Lung (tissue), 11 donors: ENCODE measurements at regions not wholly inside any gene's neighbourhood (a gene's known extent, or its start where the extent isn't known, plus 50 kb on each side); places are given as distances from the start of the nearest gene placed in this dataset.
"Not testable (repeated sequence)": the region's sequence is repeated elsewhere in the genome, so short reads cannot be mapped to it uniquely, and the experiment has no call there.

Source experiments
- ATAC-seq: fragments of 200-7000 bp; cut with Tn5 transposase; one replicate; pipeline ENCODE4 v1.9.1; 2020; ENCODE audit warnings: moderate number of reproducible peaks; ENCODE audit not compliant: insufficient read depth, low FRiP score
- DNase-seq, 3 donors: peaks; one replicate each; pipeline ENCODE4 v3.0.0-alpha.2; 2013 to 2017
- H3K27ac ChIP-seq, 2 donors: one replicate each; pipeline ENCODE4 v1.5.1; 2013; ENCODE audit warnings: mild to moderate bottlenecking in 2 of 2, moderate library complexity in 2 of 2, control low read depth in 1 of 2, inconsistent platforms in 1 of 2, low read depth in 1 of 2, low read length in 1 of 2
- H3K27me3 ChIP-seq, 3 donors: one replicate each; pipeline ENCODE4 v1.5.1; 2013; ENCODE audit warnings: low read length in 2 of 3; ENCODE audit not compliant: control insufficient read depth in 3 of 3, insufficient read depth in 3 of 3
- H3K36me3 ChIP-seq, 4 donors: one replicate each; pipeline ENCODE4 v1.5.1; 2013; ENCODE audit warnings: low read length in 4 of 4, mild to moderate bottlenecking in 1 of 4, moderate library complexity in 1 of 4; ENCODE audit not compliant: control insufficient read depth in 4 of 4, insufficient read depth in 4 of 4
- H3K4me1 ChIP-seq, 5 donors: one replicate each; pipeline ENCODE4 v1.5.1; 2013; ENCODE audit warnings: low read length in 5 of 5, mild to moderate bottlenecking in 2 of 5, moderate library complexity in 1 of 5; ENCODE audit not compliant: control insufficient read depth in 5 of 5, insufficient read depth in 5 of 5
- H3K4me3 ChIP-seq: one replicate; pipeline ENCODE4 v1.5.1; 2013; ENCODE audit warnings: mild to moderate bottlenecking, control low read depth, moderate library complexity
- H3K9ac ChIP-seq, 2 donors: one replicate each; pipeline ENCODE4 v1.5.1; 2013; ENCODE audit warnings: low read length in 2 of 2, control low read depth in 1 of 2; ENCODE audit not compliant: insufficient read depth in 1 of 2
- H3K9me3 ChIP-seq, 4 donors: one replicate each; pipeline ENCODE4 v1.5.1; 2013; ENCODE audit warnings: low read length in 3 of 4, mild to moderate bottlenecking in 1 of 4, moderate library complexity in 1 of 4; ENCODE audit not compliant: control insufficient read depth in 4 of 4, insufficient read depth in 3 of 4
- CTCF ChIP-seq: IDR thresholded peaks from 2 replicates; pipeline ENCODE4 v1.5.1; 2012; ENCODE audit warnings: mild to moderate bottlenecking; ENCODE audit errors: control extremely low read depth, extremely low read depth
- WGBS, 2 donors: extraction: QIAGEN DNeasy Blood & Tissue Kit; methylation state at CpG; one replicate each; pipeline ENCODE4 v1.1.7; 2013; 5-methylcytosine and 5-hydroxymethylcytosine counted together
- donor health status: control.
- donor health status: control.
- donor health status: Bipolar disorder and iron deficiency.
- donor health status: healthy.
- donor health status: DM: yes; HTN: yes; CAD: no.

GRCh38 chr1:101595881-101596374 is 359.1 kb downstream of the S1PR1 start:
- DNase-seq (peak in 2 of 3 donors; percentile 39 to 85), ATAC-seq (no peak)
- Histone ChIP-seq H3K27me3 (no peaks in the 10 kb centered on the region), H3K36me3 (no peaks in the 10 kb centered on the region), H3K9me3 (no peaks in the 10 kb centered on the region), H3K27ac (no peak overlapping the region), H3K9ac (no peak overlapping the region), H3K4me3 (no peak overlapping the region), H3K4me1 (peaks cover 0 to 12% (median 0%) of the 10 kb centered on the region in 5 donors)
- TF ChIP-seq CTCF, result no peak
- 47 to 75% methylated on average over 2 of the region's 2 CpGs for WGBS, 2 donors

- not testable (repeated sequence) for ATAC-seq, H3K27me3 ChIP-seq, DNase-seq, H3K36me3 ChIP-seq, H3K9ac ChIP-seq, H3K9me3 ChIP-seq, H3K27ac ChIP-seq, H3K4me3 ChIP-seq
- WGBS, 2 donors, result 89% methylated on average over 5 of the region's 5 CpGs
- peaks cover 0 to 12% (median 0%) of the 10 kb centered on the region in 5 donors for H3K4me1 ChIP-seq
Measured at GRCh38 chr1:101600615-101601014, 363.8 kb downstream of the S1PR1 start.

- no peaks in the 10 kb centered on the region for H3K36me3 ChIP-seq
- H3K4me1 ChIP-seq, result no peaks in the 10 kb centered on the region
- no peak for DNase-seq
- no peak overlapping the region for H3K27ac ChIP-seq
- ATAC-seq, result no peak
- peaks cover 0 to 2% (median 0%) of the 10 kb centered on the region in 3 donors for H3K27me3 ChIP-seq
- H3K9me3 ChIP-seq, result peaks cover 0 to under 1% (median 0%) of the 10 kb centered on the region in 4 donors
- H3K9ac ChIP-seq, result no peak overlapping the region
- no peak overlapping the region for H3K4me3 ChIP-seq
- WGBS, 2 donors, result 41 to 58% methylated on average over 1 of the region's 1 CpG
- no peak for TF ChIP-seq CTCF
Measured at GRCh38 chr1:101603726-101604125, 366.9 kb downstream of the S1PR1 start.

GRCh38 chr1:101605878-101606277 is 369.1 kb downstream of the S1PR1 start:
- Histone ChIP-seq H3K4me3 (no peak overlapping the region), H3K9ac (no peak overlapping the region), H3K9me3 (peaks cover 0 to 8% (median 2%) of the 10 kb centered on the region in 4 donors), H3K27ac (no peak overlapping the region), H3K27me3 (peaks cover 0 to 2% (median 0%) of the 10 kb centered on the region in 3 donors), H3K36me3 (no peaks in the 10 kb centered on the region), H3K4me1 (no peaks in the 10 kb centered on the region)
- DNase-seq, result no peak
- no peak for ATAC-seq
- TF ChIP-seq CTCF, result no peak
- 26 to 45% methylated on average over 2 of the region's 2 CpGs for WGBS, 2 donors
